ENCODE measurements at regions not wholly inside any gene's neighbourhood (a gene's known extent, or its start where the extent isn't known, plus 50 kb on each side); places are given as distances from the start of the nearest gene placed in this dataset.

DNA sequence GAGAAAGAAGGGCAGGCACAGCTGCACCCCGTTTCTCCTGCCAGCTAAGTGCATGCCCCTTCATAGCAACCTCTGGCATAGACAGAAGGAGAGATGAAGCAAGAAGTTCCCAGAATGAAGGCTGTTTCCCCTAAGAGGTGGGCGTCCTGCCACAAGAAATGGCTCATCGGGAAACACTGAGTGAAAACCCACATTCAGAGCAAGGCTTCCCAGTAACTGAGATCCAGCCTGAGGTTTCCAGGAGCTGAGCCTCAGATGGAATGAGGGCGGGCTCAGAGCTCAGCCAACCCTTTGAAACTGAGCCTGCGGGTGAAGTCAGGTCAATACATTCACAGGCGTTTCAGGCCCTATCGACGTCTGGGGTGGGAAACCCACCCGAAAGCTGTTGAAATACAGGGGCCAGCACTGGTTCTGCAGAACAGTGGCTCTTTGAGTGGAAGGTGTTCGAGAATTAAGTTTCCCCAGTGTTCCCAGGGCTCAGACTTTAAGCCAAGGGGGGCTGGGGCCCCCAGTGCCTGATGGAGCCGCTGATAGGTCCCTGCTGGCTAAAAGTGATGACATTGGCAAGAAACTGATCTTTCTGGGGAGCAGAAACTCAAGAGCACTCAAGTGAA is 510.2 kb downstream of the RPS24 start:
- DNase-seq (ENCODE audit: low spot score): peak; percentile 66

DNA sequence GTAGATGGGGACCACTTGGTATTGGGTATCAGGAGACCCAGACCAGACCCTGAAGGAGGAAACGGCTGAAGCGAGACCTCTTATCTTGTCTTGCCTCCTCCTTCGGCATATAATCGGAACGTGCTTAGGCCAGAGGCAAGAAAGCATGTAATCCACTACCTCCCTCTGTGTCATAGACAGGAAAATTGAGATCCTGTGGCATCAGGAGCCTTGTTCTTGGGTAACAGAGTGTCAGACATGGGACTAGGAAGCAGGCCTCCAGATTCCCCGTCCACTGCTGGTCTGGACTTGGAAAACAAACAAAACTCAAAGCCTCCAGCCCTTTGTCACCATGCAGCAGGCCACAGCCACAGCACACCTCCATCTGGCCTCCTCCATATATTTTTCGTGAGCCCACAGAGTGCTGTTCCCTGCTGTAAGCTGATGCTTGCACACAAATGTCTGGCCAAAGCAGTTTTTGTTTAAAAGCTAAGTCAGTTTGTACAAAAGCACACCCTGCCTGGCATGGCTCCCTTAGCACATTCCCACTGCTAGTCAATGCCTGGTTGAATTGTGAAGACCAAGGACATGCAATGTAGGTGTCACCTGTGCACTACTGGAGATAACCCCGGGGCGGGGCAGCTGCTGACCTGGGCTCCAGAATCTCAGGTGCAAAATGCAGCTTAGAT is 510.9 kb downstream of the RPS24 start:
- DNase-seq (ENCODE audit: low spot score): no peak

DNA sequence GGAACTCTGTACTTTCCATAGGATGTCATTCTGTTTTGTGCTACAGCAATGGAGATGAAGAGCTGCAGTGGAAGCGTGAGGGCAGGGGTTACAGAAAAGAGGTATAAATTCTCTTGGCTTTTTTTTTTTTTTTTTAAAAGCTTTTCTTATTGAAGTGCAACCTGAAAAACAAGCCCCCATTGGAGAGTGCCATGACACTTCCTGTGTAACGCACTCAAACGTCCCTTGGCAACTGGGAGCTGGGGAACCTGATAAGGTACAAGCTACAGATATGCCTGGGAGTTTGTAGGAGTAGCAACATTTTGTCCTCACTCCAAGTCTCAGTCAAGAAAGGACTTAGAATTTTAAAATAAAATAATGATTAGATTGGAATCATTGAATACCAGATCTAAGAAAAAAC is 512.1 kb downstream of the RPS24 start:
- DNase-seq (ENCODE audit: low spot score): no peak

DNA sequence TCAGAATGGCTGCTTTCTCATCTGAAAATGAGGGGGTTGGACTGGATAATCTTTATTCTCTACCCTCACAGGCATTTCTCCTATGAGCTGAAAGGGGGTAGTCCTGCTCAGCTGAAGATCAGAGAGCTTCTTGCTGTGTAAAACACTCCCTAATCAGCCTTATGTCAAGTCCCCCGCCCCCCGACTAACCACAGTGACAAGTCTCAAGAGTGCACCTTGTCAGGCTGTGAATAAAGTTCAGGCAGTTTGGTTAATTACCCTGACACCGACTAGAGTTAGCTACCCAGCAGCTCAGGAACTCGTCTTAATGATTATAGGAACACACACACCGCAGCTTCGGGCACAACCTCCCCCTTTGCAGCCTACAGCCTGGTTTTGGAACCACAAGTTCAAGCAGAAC is 513.7 kb downstream of the RPS24 start:
- no peak for DNase-seq (ENCODE audit: low spot score)

DNA sequence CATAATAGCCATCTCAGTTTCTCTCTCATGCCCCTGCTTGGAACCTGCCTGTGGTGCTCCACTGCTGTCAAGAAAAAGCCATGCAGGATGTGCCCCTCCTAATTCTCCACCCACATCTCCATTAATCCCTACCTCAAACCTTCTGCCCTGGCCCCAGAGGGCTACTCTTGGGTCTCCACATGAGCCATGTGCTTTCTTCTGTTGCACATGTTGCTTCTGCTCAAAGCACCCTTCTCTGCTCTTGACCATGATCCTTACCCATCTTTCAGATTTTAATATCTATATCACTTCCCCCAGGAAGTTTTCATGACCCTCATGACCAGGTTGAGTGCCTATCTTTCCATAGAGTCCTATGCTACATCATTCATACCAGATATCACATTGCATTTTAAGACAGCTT is 514.2 kb downstream of the RPS24 start:
- DNase-seq (ENCODE audit: low spot score): no peak

DNA sequence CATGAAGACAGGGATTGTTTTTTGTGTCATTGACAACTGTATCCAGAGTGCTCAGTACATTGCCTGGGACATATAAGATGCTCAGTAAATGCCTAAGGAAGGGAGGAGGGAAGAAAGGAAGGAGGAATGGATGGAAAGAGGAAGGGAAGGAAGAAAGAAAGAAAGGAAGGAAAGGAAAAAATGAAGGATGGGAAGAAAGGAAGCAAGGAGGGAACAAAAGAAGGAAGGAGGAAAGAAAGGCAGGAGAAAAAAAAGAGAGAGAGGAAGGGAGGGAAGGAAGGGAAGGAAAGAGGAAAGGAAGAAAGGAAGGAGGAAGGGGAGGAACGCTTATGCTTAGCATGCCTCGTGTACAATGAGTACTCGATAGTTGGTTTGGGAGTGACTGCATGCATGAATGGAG is 514.7 kb downstream of the RPS24 start:
- DNase-seq (ENCODE audit: low spot score): no peak

DNA sequence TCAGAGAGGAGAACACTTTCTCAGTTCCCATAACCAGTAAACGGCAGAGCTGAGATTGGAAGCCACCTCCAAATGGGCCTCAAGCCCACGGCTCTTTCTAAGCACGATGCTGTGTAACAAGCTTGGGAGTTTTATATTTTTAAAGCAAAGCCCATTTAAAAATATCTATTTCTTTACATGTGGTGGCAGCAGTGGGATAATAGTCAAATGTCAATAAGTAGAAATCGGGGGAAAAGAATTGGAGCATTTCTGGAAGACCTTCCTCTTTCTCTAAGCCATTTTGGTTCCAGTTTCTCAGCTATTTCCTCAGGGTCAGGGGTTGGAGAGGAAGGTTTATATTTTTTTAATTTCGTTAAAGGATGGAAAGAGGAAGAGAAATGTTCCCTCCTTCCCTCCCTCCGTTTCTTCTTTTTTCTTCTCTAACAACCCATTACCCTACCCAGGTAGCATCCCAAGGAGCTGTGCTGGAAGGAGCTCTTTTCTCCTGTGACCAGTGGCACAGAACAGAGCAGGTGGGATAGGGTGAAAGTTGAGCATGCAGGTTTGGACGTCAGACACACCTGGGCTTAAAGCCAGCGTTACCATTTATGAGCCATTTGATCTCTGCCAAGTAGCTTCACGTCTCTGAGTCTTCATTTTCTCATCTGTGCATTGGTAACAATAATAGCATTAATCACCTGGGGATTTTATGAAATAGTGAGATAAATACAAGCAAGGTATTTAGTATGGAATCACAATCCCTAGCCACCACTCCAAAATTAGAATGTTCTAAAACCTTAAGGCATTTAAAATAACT is 515.7 kb downstream of the RPS24 start:
- DNase-seq (ENCODE audit: low spot score): no peak

DNA sequence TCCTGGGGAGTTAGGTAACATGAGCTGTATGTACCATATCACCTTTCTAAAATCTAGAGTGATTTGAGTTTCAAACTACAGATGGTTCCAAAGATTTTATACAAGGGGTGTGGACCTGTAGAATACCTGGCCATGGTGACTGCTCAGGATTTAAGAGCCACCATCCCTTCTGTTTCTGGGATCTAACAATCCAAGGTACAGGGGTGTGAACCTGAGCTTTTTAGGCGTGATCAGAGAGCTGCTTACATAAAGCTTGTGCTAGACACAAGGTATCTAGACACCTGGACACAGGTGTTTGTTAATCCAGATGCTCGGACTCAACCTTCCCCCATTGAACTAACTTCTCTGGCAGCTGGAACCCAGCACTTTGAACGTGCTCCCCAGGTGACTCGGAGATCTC is 516.4 kb downstream of the RPS24 start:
- DNase-seq (ENCODE audit: low spot score): no peak

DNA sequence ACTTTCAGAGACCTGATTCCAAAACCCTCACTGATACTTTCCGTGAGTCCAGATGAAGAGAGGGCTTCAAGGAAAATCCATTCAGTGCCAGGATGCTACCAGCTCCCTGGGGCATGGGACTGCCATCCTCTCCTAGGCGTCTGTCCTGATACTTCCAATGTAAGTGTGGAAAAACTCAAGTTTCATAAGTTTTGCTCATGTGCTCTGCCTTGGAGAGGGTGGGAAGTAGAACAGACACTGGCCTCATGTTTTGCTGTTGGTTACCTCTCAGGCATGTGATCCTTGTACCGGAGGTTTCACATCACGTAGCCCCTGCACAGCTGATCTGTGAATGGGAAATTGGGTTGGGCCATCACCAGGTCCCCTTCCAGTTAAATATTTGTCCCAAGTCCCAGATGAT is 517.1 kb downstream of the RPS24 start:
- no peak for DNase-seq (ENCODE audit: low spot score)

DNA sequence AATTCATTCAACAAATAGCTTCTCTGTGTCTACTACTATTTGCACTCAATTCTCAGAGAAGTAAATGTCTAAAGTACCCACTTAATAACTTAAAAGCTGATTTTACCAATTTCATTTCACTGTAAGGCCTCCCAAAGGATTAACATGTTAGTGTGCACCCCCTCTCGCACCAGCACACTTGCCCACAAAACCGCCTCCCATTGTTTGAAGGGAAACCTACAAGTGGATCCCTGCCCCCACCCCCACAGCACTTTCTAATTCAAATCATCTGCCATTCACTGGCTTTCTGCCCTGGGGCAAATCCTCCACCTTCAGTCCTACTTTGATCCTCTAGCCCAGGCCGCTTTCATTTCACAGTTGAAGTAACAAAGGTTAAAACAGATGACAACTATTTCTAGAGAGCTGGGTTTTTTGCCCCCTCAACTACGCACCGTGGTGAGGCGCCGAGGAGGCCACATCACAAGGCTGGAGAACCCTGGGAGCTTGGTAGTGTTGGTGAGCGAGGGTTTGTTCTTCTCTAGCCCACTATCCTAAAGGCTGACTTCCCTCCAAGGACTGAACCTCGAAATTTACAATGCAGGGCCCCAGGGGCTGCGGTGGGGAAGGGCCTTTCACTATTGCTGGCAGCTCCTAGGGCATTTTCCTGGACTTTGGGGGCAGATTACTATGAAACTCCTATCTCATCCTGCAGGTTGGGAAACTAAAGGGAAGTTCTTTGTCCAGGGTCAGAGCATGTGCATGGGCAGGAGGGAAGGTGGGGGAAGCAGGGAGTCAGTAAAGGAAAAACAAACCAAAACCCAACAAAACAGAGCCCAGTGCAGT is 517.4 kb upstream of the ZMIZ1 start:
- no peak for DNase-seq (ENCODE audit: low spot score)

DNA sequence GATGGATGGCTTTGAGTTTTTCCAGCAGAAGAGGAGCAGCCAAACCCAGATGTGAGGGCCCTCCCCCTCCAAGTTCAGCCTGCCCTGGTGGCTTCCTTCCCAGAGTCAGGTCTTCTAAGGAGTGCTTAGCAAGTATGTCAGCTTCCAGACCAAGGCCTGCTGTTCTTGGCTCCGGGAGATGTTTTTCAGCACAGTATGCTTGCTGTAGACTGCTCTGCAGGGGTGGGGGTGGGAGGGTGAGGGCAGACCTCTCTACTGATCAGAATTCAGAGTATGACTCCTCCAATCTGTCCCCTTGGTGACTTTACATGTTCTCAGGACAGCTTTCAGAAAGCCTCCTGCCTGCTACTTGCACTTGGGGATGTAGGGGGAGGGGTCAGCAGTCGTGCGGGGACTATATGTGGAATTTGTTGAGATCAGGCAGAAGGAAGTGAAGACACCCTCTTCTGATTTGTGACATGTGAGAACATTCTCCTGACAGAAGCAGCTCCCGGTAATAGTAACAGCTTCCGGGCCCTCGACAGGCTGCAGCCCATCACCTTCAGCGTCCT is 516.4 kb upstream of the ZMIZ1 start:
- DNase-seq (ENCODE audit: low spot score): peak; percentile 33

DNA sequence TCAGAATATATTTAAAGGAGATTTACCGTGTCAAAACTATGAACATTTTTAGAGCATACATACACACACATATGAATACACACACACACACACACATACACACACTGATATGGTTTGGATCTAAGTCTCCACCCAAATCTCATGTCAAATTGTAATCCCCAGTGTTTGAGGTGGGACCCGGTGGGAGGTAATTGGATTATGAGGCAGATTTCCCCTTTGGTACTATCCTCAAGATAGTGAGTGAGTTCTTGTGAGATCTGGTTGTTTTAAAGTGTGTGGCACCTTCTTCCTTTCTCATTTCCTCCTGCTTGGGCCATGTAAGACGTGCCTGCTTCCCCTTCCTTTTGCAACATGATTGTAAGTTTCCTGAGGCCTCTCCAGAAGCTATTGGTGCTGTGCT is 515.0 kb upstream of the ZMIZ1 start:
- DNase-seq (ENCODE audit: low spot score): no peak

DNA sequence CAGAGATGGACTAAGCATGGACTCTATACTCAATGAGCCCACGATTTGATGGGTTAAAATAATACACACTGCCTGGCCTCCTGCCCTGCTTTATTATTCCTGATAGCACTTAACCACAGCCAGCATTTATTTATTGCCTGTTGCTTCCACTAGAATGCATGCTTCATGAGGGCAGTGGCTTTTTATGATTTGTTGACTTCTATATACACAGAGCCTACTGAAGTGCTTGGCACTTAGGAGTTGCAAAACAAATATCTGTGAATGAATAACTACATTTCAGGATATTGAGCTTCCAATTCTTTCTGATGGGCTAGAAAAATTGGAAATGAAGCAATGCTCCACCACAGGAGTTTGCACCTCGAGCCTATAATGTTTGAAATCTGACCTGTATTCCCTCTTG is 513.6 kb upstream of the ZMIZ1 start:
- no peak for DNase-seq (ENCODE audit: low spot score)

DNA sequence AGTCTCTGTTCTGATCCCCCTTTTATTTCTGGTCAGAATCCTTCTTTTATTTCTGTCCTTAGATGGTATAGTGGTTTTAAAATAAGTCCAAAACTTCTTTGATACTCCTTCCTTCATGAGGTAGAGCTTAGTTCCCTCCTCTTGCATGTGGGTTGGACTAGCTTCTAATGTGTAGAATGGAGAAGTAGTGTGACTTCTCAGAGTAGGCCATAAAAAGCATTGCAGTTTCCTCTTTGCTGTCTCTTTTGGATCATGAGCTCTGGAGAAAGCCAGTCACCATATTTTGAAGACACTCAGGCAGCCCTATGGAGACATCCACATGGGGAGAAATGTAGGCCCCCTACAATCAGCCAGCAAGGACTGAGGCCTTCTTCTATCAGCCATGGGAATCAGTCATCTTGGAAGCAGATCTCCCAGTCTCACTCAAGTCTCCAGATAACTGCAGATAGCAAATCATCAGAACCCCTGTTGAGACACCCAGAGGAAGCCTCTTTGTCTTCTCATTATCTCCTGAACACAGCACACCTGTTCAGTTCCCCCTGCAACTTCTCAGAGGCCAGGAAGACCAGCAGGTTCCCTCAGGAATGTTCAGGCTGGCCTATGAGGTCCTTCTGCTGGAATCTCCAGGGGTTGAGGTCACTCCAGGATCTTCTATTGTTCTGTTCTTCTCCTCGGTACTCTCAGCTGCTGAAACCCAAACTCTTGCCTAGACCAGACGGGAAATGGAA is 511.9 kb upstream of the ZMIZ1 start:
- DNase-seq (ENCODE audit: low spot score): no peak

DNA sequence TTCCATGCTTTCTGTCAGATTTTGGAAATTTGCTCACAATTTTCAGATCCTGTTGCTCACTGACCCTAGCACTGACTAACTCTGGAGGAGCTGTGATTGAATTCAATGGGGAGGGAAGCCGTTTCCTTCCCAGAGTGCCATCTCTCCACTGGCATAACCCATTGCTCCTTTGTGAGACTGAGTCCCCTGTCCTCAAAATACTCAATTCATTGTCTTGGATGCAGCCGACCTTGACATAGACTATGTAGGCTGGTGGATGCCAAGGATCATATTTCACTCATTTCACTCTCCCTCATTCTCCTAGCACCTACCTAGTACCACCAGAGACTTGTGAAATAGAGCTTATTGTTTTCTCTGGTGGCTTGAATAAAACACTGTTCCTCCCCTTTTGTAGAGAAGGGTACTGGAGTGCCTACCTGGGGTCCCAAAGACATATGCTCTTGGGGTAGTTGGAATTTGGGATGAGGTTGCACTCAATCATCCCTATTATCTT is 511.3 kb upstream of the ZMIZ1 start:
- DNase-seq (ENCODE audit: low spot score): no peak

DNA sequence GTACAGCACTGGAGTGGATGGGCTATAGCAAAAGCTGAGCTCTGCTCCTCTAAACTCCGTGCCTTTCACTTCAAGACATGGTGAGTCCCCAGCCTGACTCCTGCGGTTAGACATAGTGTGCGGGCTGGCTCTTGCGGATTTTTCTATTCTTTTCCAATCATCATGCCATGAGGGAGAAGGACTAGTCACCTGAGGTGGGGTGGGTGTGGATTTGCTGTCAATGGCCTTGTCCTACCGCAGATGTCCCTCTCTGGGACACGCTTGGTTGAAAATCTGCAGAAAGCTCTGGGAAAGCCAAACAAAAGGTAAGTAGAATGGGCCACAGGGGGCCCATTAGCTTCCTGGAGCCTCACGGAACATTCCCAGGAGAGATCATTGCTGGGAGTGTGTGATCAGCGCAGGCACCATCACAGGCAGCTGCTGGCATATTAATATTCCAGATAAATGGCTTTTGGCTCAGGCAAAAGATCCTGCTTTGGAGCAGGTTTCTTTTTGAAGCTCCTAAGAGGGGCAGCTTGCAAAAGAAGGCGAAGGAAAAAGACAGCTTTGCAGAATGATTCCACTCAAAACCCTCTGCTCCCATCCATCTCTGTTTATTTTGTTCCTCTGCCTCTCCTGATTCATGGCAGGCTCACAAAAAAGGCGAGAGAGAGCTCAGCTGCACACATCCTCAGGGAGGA is 509.0 kb upstream of the ZMIZ1 start:
- no peak for DNase-seq (ENCODE audit: low spot score)

DNA sequence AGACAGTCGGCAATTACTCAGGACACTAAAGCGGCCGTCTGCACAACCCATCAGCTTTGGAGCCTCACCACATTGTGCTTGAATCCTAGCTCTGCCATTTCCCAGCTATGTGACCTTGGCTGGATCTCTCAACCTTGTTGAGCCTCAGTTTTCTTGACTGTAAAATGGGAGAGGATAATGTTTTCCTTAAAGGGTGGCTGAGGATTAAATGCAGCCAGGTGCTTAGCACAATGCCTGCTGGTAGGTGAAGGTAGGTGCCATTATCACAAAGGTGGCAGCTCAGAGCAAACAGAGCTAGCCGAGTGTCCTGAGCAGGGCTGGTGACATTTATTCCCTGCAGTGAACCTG is 508.5 kb upstream of the ZMIZ1 start:
- DNase-seq (ENCODE audit: low spot score): no peak

DNA sequence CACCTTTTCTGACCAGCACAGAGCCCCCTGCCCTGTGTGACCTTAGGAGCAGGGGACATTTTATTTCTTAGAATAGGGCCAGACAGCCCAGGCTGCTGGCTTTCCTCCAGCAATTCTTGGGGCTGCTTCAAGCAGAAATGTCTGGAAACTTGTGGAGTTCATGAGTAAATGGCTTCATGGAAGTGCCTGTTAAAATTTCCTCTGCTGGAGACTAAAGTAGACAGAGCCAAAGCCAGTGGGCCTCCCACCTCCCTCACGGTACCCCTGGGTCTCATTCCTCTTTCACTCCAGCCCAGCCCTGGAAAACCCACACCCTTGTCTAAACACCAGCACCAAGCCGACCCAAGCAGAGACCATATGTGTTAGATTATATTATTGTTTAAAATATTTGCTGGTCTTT is 505.5 kb upstream of the ZMIZ1 start:
- DNase-seq (ENCODE audit: low spot score): no peak

DNA sequence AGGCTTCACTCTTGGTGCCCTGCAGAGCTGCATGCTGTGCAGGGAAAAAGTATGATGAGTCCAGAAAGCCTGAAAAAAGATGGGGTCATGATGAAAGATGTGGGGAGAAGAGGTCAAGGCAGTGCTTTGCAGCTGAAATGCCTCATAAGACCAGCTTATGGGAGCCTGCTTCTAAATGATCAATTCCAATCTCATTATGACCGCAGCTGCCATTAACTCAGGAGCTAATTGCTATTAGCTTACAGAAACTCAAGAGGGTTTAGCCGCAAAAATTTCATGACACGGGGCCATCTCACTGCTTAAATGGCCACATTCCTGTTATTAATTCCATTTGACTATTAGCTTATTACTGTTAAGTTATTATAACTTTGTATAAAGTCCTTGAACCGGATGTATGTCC is 502.9 kb upstream of the ZMIZ1 start:
- no peak for DNase-seq (ENCODE audit: low spot score)

DNA sequence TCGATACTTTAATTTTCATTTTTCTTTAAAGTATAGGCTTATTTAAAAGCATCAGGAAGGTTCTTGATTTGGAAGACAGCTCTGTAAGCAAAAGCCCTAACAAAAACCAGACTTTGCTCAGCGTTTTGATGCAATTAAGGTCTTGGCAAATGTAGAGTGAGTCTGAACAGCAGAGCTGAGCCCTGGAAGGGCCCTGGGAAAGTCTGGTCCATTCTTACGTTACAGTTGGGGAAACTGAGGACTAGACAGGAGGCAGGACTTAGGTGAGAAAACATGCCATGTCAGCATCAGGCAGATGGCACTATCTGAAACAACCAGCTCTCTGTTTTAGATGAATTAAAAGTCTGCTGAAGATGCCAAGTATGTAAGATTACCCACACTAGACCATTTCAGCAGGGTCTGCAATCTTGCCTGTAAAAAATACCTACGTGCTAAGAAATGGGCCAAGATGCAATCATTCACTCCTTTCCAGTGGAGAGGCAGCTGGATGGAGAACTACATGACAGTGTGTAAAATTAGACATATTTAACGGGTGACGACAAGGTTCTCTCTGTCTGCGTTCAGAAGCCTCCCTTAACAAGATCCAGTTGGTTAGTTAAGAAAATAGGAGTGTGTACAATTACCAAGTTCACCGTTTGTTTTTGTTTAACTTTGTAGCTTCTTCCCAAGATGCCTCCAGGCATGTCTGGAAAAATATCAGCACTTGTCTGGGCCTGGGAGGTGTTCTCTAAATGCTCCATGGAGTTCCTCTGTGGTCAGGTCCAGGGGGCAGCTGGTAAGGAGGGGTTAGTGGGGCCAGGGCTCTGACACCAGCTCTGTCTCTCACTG is 502.3 kb upstream of the ZMIZ1 start:
- DNase-seq (ENCODE audit: low spot score): no peak

Data from putamen (tissue), 1 donor.